ENCODE measurements at regions not wholly inside any gene's neighbourhood (a gene's known extent, or its start where the extent isn't known, plus 50 kb on each side); places are given as distances from the start of the nearest gene placed in this dataset.
"Not testable (repeated sequence)": the region's sequence is repeated elsewhere in the genome, so short reads cannot be mapped to it uniquely, and the experiment has no call there.

DNA sequence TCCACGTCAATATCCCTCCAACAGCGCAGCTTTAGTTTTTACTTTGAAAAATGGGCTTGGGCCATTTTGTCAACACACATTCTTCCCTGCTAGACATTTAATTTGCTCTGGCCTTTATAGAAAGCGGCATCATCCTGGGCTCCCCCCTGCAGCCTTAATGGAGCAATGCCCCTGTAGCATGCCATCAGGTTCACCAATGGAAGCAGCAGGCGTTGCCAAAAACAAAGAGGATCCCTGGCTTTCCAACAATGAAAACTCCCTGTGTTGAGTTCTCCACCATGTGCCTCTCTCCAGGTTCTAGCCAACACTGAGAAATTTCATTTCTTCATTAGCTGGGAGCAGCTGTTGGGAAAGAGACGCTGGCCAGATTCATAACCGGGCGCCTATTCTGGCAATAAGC lies 139.5 kb downstream of the ZNF622 start:
- no peaks in the 10 kb centered on the region for H3K36me3 Mint-ChIP-seq
- DNase-seq (ENCODE audit: low spot score in 2 of 2), result no peak
- no peak overlapping the region for H3K27ac Mint-ChIP-seq
- no peaks in the 10 kb centered on the region for H3K4me1 Mint-ChIP-seq
- H3K4me3 Mint-ChIP-seq, result no peak overlapping the region
- no peak for ATAC-seq
- H3K9me3 Mint-ChIP-seq, result peaks cover 3% of the 10 kb centered on the region

DNA sequence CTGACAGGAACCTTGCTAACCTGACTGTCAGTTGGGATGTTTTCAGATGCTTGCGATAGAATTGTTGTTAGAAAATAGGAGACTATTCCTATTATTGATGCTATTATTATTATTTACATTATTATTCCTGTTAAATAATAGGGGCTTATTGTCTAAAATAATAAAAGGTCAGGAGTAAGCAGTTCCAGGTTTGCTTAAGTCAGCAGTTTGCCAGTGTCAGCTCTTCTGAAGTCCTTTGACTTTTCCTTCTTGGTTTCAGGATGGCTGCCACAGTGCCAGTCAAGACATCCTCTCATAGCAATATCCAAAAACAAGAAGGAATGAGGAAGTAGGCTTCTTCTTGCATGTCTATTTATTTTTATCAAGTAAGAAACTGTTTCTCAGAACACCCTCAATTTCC lies 141.7 kb upstream of the MARCHF11 start:
- no peaks in the 10 kb centered on the region for H3K4me1 Mint-ChIP-seq
- no peak overlapping the region for H3K27ac Mint-ChIP-seq
- no peak for ATAC-seq
- no peaks in the 10 kb centered on the region for H3K9me3 Mint-ChIP-seq
- DNase-seq (ENCODE audit: low spot score in 2 of 2), result no peak
- H3K36me3 Mint-ChIP-seq, result no peaks in the 10 kb centered on the region
- H3K4me3 Mint-ChIP-seq, result no peak overlapping the region

DNA sequence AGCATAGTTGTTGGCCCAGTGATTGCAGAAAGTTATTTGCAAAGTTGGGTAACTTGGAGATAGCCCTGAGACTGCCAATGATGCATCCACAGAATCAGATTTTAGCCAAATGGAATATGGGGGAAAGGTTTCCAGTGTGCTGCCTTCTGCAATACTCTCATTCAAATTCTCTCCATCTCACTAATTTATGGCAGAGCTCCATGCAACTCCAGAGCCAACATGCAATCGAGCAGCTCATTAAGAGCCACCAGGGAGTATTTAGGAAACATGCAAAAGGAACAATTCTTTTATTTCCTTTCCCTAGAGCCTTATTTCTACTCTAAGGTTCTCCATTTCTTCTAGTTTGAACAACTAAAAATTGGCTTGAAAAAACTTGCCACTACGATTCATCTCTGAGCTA lies 135.9 kb upstream of the MARCHF11 start:
- H3K36me3 Mint-ChIP-seq, result no peaks in the 10 kb centered on the region
- H3K9me3 Mint-ChIP-seq, result no peaks in the 10 kb centered on the region
- no peak overlapping the region for H3K4me3 Mint-ChIP-seq
- no peak for DNase-seq (ENCODE audit: low spot score in 2 of 2)
- H3K27ac Mint-ChIP-seq, result no peak overlapping the region
- ATAC-seq, result no peak
- no peaks in the 10 kb centered on the region for H3K4me1 Mint-ChIP-seq

DNA sequence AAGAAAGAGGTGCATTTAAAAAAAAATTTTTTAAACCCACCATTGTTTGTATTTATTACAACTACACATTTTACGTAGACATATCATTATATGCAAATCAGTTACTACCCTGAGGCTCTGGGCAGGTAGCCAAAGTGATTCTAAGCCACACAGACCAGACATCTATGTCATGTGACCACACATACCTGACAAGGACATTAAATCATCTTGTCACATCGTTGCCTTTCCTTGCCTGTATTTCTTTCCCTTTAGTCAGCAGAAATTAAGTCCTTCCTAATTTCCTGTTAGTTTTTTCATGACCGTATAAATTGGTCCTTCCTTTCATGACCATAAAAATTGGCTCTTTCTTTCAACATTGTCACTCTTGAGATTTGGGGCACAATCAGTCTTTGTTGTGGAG lies 134.2 kb upstream of the MARCHF11 start:
- Mint-ChIP-seq H3K27ac (no peak overlapping the region), H3K36me3 (no peaks in the 10 kb centered on the region), H3K9me3 (no peaks in the 10 kb centered on the region), H3K4me1 (no peaks in the 10 kb centered on the region), H3K4me3 (no peak overlapping the region)
- ATAC-seq, result no peak
- DNase-seq (ENCODE audit: low spot score in 2 of 2), result no peak

DNA sequence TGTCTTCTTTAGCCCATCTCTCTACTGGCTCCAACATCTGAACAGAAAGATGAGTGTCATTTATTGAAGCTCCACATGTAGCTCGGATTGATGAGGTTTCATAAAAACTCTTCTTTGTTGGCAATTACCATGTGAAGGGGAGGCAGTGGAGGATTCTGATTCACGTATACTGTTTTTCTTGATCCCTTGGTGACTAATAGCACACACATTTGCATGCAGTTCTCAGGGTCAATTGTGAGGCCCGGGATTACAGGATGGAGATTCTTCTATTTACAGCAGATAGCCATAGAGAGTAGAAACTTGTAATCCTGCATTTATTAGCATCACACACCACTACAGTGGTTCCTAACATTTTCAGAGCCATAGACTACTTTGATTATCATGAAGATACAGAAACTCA lies 133.2 kb upstream of the MARCHF11 start:
- Mint-ChIP-seq H3K4me1 (no peaks in the 10 kb centered on the region), H3K27ac (no peak overlapping the region), H3K4me3 (no peak overlapping the region), H3K36me3 (no peaks in the 10 kb centered on the region), H3K9me3 (no peaks in the 10 kb centered on the region)
- DNase-seq (ENCODE audit: low spot score in 2 of 2) (no peak), ATAC-seq (no peak)

DNA sequence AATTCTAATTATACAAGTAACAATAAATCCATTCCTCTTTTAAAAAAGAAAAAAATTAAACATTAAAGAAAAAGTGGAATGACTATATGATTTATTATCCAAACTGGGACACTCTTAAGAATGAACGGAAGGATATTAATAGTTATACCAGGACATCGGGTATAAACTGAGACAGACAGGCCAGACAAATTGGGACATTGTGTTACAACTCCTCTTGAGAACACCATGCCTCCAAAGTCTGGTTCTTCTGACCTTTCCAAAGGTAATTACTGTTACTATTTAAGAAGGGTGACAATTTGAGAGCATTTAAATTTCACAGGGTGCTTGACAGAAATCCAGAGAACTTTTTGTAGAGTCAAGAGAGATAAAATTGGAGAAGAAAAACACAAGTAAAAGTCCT lies 132.1 kb upstream of the MARCHF11 start:
- H3K9me3 Mint-ChIP-seq, result no peaks in the 10 kb centered on the region
- H3K4me1 Mint-ChIP-seq, result no peaks in the 10 kb centered on the region
- no peak for DNase-seq (ENCODE audit: low spot score in 2 of 2)
- H3K4me3 Mint-ChIP-seq, result no peak overlapping the region
- H3K36me3 Mint-ChIP-seq, result no peaks in the 10 kb centered on the region
- ATAC-seq, result no peak
- no peak overlapping the region for H3K27ac Mint-ChIP-seq

DNA sequence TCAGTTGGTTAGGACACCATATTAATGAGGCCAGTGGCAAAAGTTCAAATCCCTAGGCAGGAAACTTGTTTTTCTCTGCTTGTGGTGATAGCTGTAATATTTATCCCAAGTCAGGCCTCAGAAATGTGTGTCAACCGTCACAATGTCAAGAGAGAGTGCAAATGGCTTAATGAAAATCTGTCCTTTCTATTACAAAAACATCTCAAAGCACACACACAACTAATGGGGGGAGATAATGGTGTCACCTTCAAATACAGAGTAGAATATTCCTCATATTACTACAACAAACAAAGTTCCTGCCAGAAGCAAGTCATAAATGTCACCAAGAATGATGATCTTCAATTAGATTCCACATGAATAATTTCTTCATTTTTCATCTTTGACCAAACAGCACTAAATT lies 127.2 kb upstream of the MARCHF11 start:
- Mint-ChIP-seq H3K4me3 (no peak overlapping the region), H3K36me3 (no peaks in the 10 kb centered on the region), H3K9me3 (peaks cover 2% of the 10 kb centered on the region), H3K4me1 (no peaks in the 10 kb centered on the region), H3K27ac (no peak overlapping the region)
- ATAC-seq, result no peak
- DNase-seq (ENCODE audit: low spot score in 2 of 2), result no peak

DNA sequence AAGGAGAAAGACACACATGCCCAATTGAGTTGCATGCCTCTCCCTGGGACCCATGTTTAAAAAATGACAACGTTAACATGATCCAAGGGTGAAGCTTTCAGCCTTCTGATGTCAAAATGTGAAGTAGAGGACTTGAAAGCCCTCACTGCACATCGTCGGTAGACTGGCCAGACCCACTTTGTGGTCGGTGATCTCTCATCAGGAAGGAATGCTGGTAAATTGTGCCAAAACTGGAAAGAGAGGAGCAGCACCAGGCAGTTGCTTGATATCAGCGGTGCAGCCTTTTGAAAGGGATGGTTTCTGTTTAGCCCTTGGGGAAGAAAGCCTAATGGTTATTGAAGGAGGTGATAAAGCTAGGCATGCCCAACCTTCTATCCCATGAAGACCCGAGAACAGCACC lies 125.3 kb upstream of the MARCHF11 start:
- no peak overlapping the region for H3K4me3 Mint-ChIP-seq
- DNase-seq (ENCODE audit: low spot score in 2 of 2), result no peak
- H3K9me3 Mint-ChIP-seq, result peaks cover 2% of the 10 kb centered on the region
- no peak overlapping the region for H3K27ac Mint-ChIP-seq
- H3K36me3 Mint-ChIP-seq, result no peaks in the 10 kb centered on the region
- no peaks in the 10 kb centered on the region for H3K4me1 Mint-ChIP-seq
- no peak for ATAC-seq

DNA sequence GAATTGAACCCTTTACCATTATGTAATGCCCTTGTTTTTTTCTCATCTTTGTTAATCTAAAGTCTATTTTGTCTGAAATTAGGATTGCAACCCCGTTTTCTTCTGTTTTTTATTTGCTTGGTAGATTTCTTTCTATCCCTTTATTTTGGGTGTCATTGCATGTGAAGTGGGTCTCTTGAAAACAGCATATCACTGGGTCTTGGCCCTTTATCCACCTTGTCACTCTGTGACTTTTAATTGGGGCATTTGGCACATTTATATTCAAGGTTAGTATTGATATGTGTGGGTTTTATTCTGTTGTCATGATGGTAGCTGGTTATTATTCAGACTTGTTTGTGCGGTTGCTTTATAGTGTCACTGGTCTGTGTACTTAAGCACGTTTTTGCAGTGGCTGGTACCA lies 117.4 kb upstream of the MARCHF11 start:
- Mint-ChIP-seq H3K27ac (no peak overlapping the region), H3K4me3 (no peak overlapping the region), H3K9me3 (peaks cover 6% of the 10 kb centered on the region), H3K36me3 (no peaks in the 10 kb centered on the region), H3K4me1 (no peaks in the 10 kb centered on the region)
- ATAC-seq (no peak), DNase-seq (ENCODE audit: low spot score in 2 of 2) (no peak)

DNA sequence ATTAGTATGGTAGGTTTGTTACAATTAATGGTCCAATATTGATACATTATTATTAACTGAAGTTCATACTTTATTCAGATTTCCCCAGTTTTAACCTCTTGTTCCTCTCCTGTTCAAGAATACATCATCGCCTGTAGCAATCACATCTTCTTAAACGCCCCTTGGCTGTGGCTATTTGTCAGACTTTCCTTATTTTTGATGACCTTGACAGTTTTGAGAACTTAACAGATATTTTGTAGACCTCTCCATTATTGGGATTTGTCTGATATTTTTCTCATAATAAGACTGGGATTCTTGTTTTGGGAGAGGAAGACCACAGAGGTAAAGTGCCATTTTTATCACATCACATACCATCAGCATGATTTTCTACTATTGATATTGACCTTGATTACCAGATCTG lies 112.3 kb upstream of the MARCHF11 start:
- Mint-ChIP-seq H3K27ac (no peak overlapping the region), H3K4me3 (no peak overlapping the region), H3K4me1 (no peaks in the 10 kb centered on the region), H3K36me3 (no peaks in the 10 kb centered on the region), H3K9me3 (peaks cover 13% of the 10 kb centered on the region)
- ATAC-seq (no peak), DNase-seq (ENCODE audit: low spot score in 2 of 2) (no peak)

DNA sequence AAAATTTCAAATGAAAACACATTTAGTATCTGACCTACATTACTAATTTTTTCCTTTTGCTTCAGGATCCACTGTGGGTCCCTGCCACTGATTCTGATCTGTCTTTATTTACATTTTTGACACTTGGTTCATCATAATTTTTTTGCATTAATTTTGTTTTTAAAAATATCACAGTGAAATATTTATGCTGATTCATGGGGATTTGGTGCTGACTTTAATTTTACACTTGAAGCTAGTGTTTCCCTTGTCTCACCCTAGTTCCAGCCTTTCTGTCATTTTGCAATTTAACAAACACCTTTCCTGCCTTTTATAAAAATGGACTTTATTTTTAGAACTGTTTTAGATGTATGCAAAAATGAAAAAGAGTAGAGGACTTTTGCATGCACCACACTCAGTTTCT lies 111.9 kb upstream of the MARCHF11 start:
- Mint-ChIP-seq H3K27ac (no peak overlapping the region), H3K36me3 (no peaks in the 10 kb centered on the region), H3K4me1 (no peaks in the 10 kb centered on the region), H3K9me3 (peaks cover 13% of the 10 kb centered on the region), H3K4me3 (no peak overlapping the region)
- ATAC-seq (no peak), DNase-seq (ENCODE audit: low spot score in 2 of 2) (no peak)

DNA sequence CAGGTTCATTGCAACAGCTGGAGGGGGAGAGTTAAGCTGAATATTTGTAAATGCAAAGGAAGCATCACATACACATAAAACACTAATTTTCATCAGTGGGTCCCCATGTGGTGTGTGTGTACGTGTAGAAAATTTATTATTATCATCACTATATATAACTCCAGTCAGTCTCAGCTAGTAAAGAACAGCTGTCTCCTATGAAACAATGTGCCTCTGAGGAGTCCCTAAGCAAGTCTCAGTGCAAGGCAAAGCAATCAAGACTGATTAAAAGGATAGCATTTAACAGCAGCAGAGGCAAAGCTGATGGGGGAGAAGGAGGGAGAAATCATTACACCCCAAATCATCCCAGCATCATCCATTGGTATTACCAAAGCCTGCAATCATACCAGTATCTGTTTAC lies 104.2 kb upstream of the MARCHF11 start:
- Mint-ChIP-seq H3K36me3 (no peaks in the 10 kb centered on the region), H3K27ac (no peak overlapping the region), H3K4me3 (no peak overlapping the region), H3K4me1 (no peaks in the 10 kb centered on the region), H3K9me3 (peaks cover 7% of the 10 kb centered on the region)
- DNase-seq (ENCODE audit: low spot score in 2 of 2) (no peak), ATAC-seq (no peak)

DNA sequence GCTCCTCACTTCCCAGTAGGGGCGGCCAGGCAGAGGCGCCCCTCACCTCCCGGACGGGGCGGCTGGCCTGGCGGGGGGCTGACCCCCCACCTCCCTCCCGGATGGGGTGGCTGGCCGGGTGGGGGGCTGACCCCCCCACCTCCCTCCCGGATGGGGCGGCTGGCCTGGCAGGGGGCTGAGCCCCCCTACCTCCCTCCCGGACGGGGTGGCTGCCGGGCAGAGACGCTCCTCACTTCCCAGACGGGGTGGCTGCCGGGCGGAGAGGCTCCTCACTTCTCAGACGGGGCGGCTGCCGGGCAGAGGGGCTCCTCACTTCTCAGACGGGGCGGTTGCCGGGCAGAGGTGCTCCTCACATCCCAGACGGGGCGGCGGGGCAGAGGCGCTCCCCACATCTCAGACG lies 97.3 kb upstream of the MARCHF11 start:
- H3K4me1 Mint-ChIP-seq; ATAC-seq; H3K27ac Mint-ChIP-seq; DNase-seq (ENCODE audit: low spot score in 2 of 2); H3K9me3 Mint-ChIP-seq; H3K4me3 Mint-ChIP-seq; H3K36me3 Mint-ChIP-seq: not testable (repeated sequence)

DNA sequence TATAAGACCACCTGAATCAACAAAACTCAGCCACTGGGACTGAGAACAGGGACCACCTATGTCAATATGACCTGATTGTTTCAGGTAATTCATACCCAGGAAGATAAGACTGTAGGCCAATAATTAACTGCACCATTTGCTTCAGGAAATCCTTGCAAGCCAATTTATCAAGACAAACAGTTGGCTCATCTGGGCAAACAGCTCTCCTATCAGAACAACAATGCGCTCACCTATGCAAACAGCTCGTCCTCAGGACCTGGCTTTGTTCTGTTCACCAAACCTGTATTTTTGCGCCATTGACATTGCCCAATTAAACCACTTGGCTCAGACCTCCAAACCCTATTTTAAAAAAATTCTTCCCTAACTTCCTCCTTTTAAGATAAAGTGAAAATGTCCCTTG lies 92.3 kb upstream of the MARCHF11 start:
- no peak for ATAC-seq
- H3K4me3 Mint-ChIP-seq, result no peak overlapping the region
- peaks cover 8% of the 10 kb centered on the region for H3K9me3 Mint-ChIP-seq

DNA sequence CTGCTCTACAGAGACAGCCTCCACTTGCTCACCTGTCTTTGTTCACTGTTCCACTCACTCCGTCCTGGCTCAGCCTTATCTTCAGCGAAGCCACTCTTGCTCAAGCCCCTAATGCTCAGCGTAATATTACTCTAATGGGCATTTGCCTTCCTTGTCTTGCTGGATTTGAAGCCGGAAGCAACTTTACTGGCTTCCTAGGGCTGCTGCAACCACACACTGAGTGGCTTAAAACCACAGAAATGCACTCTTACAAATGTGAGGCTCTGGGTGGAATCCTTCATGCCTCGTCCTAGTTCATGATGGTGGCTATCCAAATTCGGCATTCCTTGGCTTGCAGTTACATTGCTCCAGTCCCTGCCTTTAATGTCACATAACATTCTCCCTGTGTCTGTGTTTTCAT lies 85.5 kb upstream of the MARCHF11 start:
- peaks cover 7% of the 10 kb centered on the region for H3K9me3 Mint-ChIP-seq
- no peak overlapping the region for H3K4me3 Mint-ChIP-seq

More for the DNA sequence above, 92.3 kb upstream of the MARCHF11 start:
- no peaks in the 10 kb centered on the region for H3K36me3 Mint-ChIP-seq
- H3K4me1 Mint-ChIP-seq, result no peaks in the 10 kb centered on the region
- no peak overlapping the region for H3K27ac Mint-ChIP-seq
- DNase-seq (ENCODE audit: low spot score in 2 of 2), result no peak

DNA sequence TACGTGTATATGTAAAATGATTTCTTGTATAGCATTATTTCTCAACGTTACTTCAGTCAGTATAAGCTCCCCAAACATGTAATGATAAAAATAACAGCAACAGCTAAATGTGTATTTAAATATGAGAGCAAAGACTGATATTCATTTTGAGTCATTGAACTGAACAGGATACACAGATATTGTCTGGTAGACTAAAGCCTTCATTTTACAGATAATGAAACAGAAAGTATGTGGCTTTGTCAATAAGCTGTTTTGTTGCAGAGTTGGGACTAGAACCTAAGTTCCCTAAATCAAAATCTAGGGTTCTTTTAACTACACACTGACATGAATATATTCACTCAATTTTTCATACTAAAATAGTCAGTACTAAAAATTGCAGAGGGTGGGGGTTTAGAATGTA lies 80.4 kb upstream of the MARCHF11 start:
- no peak for DNase-seq (ENCODE audit: low spot score in 2 of 2)
- H3K36me3 Mint-ChIP-seq, result no peaks in the 10 kb centered on the region
- ATAC-seq, result no peak
- H3K4me1 Mint-ChIP-seq, result no peaks in the 10 kb centered on the region
- no peak overlapping the region for H3K4me3 Mint-ChIP-seq
- H3K27ac Mint-ChIP-seq, result no peak overlapping the region
- peaks cover 4% of the 10 kb centered on the region for H3K9me3 Mint-ChIP-seq

More for the DNA sequence above, 85.5 kb upstream of the MARCHF11 start:
- no peaks in the 10 kb centered on the region for H3K36me3 Mint-ChIP-seq
- no peak overlapping the region for H3K27ac Mint-ChIP-seq
- DNase-seq (ENCODE audit: low spot score in 2 of 2) (no peak), ATAC-seq (no peak)
- no peaks in the 10 kb centered on the region for H3K4me1 Mint-ChIP-seq

DNA sequence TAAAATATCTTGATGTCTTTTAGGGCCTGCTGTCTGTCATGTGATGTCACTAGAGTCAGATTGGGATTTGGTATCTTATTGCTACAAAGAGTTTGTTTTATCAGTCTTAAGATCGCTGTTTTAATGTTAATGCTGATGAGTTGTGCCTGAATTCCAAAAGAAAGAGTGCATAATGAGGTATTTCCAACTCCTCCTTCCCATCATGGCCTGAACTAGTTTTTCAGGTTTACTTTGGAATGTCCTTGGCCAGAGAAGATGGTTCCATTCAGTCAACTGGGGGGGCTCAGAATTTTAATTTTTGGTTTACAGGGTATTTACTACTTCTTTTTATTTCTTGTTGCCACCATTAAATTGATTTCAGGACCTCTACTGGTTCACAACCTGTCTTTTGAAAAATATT lies 74.3 kb upstream of the MARCHF11 start:
- H3K27ac Mint-ChIP-seq, result no peak overlapping the region
- no peak for ATAC-seq
- H3K4me3 Mint-ChIP-seq, result no peak overlapping the region
- H3K4me1 Mint-ChIP-seq, result no peaks in the 10 kb centered on the region
- H3K9me3 Mint-ChIP-seq, result peaks cover 9% of the 10 kb centered on the region
- no peaks in the 10 kb centered on the region for H3K36me3 Mint-ChIP-seq
- no peak for DNase-seq (ENCODE audit: low spot score in 2 of 2)

Data from stimulated activated effector memory CD8-positive, alpha-beta T cell treated with anti-CD3 and anti-CD28 coated beads, Interleukin-12 subunit alpha, Interleukin-12 subunit beta, amount 100 ng/mL, for 72 hours (primary cell).